Erythroblast (primary cell): ENCODE measurements at regions not wholly inside any gene's neighbourhood (a gene's known extent, or its start where the extent isn't known, plus 50 kb on each side); places are given as distances from the start of the nearest gene placed in this dataset.
A peak's percentile ranks its signal among the peaks of the same experiment; 100 is the strongest.

Experiments used
- DNase-seq, 2 experiments: peaks; one replicate each; lab custom pipeline; 2025; lab: John Stamatoyannopoulos, UW
- GATA1 ChIP-seq: IDR thresholded peaks from 2 replicates; pipeline ENCODE4 v1.6.1; 2011; ENCODE audit warnings: low read depth, mild to moderate bottlenecking, control low read depth, low read length, moderate library complexity
- POLR2A ChIP-seq: IDR thresholded peaks from 2 replicates; pipeline ENCODE4 v1.6.1; 2011; ENCODE audit warnings: mild to moderate bottlenecking, low read length

DNA sequence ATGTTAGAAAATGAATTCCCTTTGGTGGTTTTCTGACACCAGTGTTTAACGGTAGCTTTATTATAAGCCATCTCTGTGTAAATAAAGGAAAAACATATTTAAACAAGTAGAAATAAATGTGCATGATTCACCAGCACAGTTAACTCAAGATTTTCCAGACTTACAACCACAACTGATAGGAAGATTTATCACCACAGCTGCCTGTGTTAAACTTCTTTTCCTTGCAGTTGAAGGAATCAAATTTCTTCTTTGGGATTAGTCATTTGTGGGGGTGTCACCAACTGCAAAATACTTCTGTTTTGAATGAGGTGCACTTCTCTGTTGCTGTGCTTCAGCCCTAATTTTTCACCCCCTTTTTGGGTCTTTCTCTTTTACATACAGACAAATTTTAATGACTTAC lies 128.1 kb upstream of the STK26 start:
- TF ChIP-seq POLR2A: no peak
- TF ChIP-seq GATA1: no peak
- DNase-seq: peak in 1 of 2 experiments; percentile 0

- TF ChIP-seq GATA1 (no peak), POLR2A (no peak)
- DNase-seq: peak; percentile 3 to 5
Observed at GRCh38 chrX:131895807-131896206, 127.3 kb upstream of the STK26 start.

GRCh38 chrX:131901546-131901945 lies 121.6 kb upstream of the STK26 start:
- TF ChIP-seq POLR2A (no peak), GATA1 (no peak)
- no peak for DNase-seq

DNA sequence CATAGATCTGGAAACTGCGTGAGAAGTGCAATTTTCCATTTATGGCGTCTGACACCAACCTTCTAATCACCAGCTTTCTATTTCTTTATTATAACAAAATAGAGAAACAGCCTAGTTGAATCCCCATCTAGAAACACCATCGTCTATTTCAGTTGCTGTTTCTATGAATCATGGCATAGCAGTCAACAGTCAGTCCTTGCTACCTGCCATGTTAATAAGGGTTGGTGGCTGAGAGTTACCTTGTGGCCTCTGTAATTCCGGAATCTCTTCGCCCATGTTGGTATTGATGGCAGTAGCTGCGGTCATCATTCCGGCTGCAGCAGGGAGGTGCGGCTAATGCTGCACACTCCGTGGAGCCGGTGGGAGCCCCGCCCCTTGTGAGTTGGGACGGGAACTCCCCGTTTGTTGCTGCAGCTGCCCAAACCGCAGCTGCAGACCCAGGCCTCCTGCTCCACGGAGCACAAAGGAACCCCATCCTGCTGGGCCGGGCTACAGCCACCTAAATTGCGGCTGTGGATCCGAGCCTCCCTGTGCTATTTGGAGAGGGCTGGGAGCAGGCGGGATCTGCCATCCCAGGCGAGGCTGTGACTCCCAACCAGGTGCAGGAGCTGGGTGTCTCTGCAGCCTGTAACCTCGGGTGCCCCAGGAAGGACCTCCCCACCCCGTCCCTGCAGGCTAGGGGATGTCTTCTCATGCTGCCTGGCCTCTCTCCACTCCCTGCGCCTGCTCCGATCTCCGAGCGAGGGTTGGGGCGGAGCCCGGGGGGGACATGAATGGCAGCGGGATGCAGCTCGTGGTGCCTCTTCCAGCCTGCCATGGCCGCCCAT lies 115.4 kb upstream of the STK26 start:
- TF ChIP-seq POLR2A (no peak), GATA1 (no peak)
- no peak for DNase-seq

GRCh38 chrX:131910586-131910985 lies 112.5 kb upstream of the STK26 start:
- TF ChIP-seq GATA1 (no peak), POLR2A (no peak)
- DNase-seq: no peak

DNA sequence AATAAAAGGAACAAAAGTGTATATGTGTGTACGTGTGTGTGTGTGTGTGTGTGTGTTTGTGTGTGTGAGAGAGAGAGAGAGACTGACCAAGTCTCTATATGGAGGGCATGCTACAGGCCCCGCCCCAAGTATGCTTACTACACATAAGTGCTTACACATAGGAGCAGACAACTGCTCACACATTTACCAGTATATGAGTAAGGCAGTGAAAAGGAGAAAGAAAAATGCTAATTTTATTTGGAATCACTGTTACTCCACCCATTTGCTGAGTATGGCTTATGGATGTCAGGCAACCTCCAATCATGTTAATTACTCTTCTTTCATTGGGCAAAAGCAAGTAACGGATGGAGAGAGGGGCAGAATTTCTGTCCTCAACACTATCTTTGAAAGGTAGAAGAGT lies 107.6 kb upstream of the STK26 start:
- TF ChIP-seq GATA1: no peak
- no peak for TF ChIP-seq POLR2A

DNA sequence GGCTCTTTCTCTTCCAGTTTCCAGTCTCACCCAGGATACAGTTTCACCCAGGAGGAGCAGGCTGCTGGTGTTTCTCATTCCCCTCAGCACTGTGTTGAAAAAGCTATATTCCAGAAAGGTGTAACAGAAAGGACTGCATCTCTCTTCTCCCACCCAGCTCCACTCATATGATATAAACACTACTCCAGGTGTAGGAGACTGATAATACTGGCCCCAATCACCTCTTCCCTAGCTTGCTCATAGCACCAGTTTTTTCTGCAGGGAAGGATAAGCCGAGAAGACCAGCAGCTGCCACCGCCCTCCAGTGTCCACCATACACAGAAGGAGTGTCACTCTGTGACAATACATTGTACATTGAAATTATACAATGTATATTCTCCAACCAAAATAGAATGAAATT lies 105.5 kb upstream of the STK26 start:
- peak; percentile 76 to 91 for DNase-seq
- no peak for TF ChIP-seq GATA1
- TF ChIP-seq POLR2A: no peak

More for the DNA sequence above, 107.6 kb upstream of the STK26 start:
- no peak for DNase-seq

- TF ChIP-seq GATA1 (no peak), POLR2A (no peak)
- peak; percentile 2 to 10 for DNase-seq
Observed at GRCh38 chrX:131918839-131919238, 104.3 kb upstream of the STK26 start.

GRCh38 chrX:131923614-131924250 lies 99.4 kb upstream of the STK26 start:
- DNase-seq: peak; percentile 60 to 65
- TF ChIP-seq POLR2A (no peak), GATA1 (no peak)

- DNase-seq: peak in 1 of 2 experiments; percentile 6
- TF ChIP-seq POLR2A: no peak
- no peak for TF ChIP-seq GATA1
Observed at GRCh38 chrX:131938749-131939148, 84.4 kb upstream of the STK26 start.

GRCh38 chrX:131942034-131942433 lies 81.1 kb upstream of the STK26 start:
- peak; percentile 47 to 86 for DNase-seq

GRCh38 chrX:131944936-131945902 lies 77.9 kb upstream of the STK26 start:
- no peak for TF ChIP-seq POLR2A
- no peak for TF ChIP-seq GATA1
- DNase-seq: no peak

More at GRCh38 chrX:131942034-131942433, 81.1 kb upstream of the STK26 start:
- TF ChIP-seq GATA1 (no peak), POLR2A (no peak)

- TF ChIP-seq GATA1 (no peak), POLR2A (no peak)
- DNase-seq: no peak
Observed at GRCh38 chrX:131951166-131951565, 71.9 kb upstream of the STK26 start.
